GM23338 (cell line): ENCODE measurements at regions not wholly inside any gene's neighbourhood (a gene's known extent, or its start where the extent isn't known, plus 50 kb on each side); places are given as distances from the start of the nearest gene placed in this dataset.

Experiments
- ATAC-seq: fragments of 200-7000 bp; cut with Tn5 transposase; 3 replicates; pipeline ENCODE4 v1.9.1; 2020
- DNase-seq: peaks from one replicate; pipeline ENCODE4 v3.0.0-alpha.2; 2015; ENCODE audit warnings: low spot score
- H2AFZ ChIP-seq: fragments of 200-600 bp; sonication (generic); 2 replicates; pipeline ENCODE4 v1.8.0; 2016; ENCODE audit warnings: antibody characterized with exemption, mild to moderate bottlenecking, moderate library complexity
- H3F3A ChIP-seq: fragments of 200-600 bp; sonication (generic); replicated peaks from 2 replicates; pipeline ENCODE4 v1.8.0; 2017; ENCODE audit warnings: antibody characterized with exemption, mixed run types, low read depth
- H3K27ac ChIP-seq: fragments of 200-600 bp; sonication (generic); 2 replicates; pipeline ENCODE4 v1.6.1; 2016; ENCODE audit warnings: low read depth
- H3K27me3 ChIP-seq: fragments of 200-600 bp; sonication (generic); 2 replicates; pipeline ENCODE4 v1.8.0; 2016; ENCODE audit warnings: mild to moderate bottlenecking, mixed run types, moderate library complexity; ENCODE audit not compliant: insufficient read depth
- H3K36me3 ChIP-seq: fragments of 200-600 bp; sonication (generic); 2 replicates; pipeline ENCODE4 v1.8.0; 2016; ENCODE audit warnings: mild to moderate bottlenecking; ENCODE audit not compliant: insufficient read depth
- H3K4me1 ChIP-seq: fragments of 200-600 bp; sonication (generic); 2 replicates; pipeline ENCODE4 v1.8.0; 2016; ENCODE audit warnings: mild to moderate bottlenecking, moderate library complexity; ENCODE audit not compliant: insufficient read depth
- H3K4me2 ChIP-seq: fragments of 200-600 bp; sonication (generic); 2 replicates; pipeline ENCODE4 v1.7.1; 2017; ENCODE audit warnings: mixed run types
- H3K4me3 ChIP-seq: fragments of 200-600 bp; sonication (generic); 2 replicates; pipeline ENCODE4 v1.6.1; 2016; ENCODE audit warnings: mixed run types
- H3K79me2 ChIP-seq: fragments of 200-600 bp; sonication (generic); replicated peaks from 2 replicates; pipeline ENCODE4 v1.8.0; 2017; ENCODE audit warnings: mild to moderate bottlenecking; ENCODE audit not compliant: insufficient read depth
- H3K9me2 ChIP-seq: fragments of 200-600 bp; sonication (generic); 2 replicates; pipeline ENCODE4 v1.8.0; 2017; ENCODE audit not compliant: insufficient read depth
- H4K20me1 ChIP-seq: fragments of 200-600 bp; sonication (generic); replicated peaks from 2 replicates; pipeline ENCODE4 v1.8.0; 2017; ENCODE audit warnings: mild to moderate bottlenecking; ENCODE audit not compliant: insufficient read depth
- H3K27ac Mint-ChIP-seq: 2 replicates; pipeline ENCODE4 v1.8.0; 2020; ENCODE audit warnings: inconsistent platforms, mild to moderate bottlenecking, moderate library complexity, mixed read lengths
- H3K27me3 Mint-ChIP-seq: 3 replicates; pipeline ENCODE4 v1.8.0; 2022; ENCODE audit warnings: low read depth, mild to moderate bottlenecking, moderate library complexity, mixed read lengths, inconsistent platforms; ENCODE audit not compliant: insufficient read depth, poor library complexity
- H3K36me3 Mint-ChIP-seq: 3 replicates; pipeline ENCODE4 v1.8.0; 2021; ENCODE audit warnings: low read depth, mild to moderate bottlenecking, inconsistent platforms, moderate library complexity, mixed read lengths
- H3K4me1 Mint-ChIP-seq: 3 replicates; pipeline ENCODE4 v1.8.0; 2020; ENCODE audit warnings: mild to moderate bottlenecking, inconsistent platforms, mixed read lengths
- H3K4me3 Mint-ChIP-seq: 3 replicates; pipeline ENCODE4 v1.8.0; 2021; ENCODE audit warnings: moderate library complexity, mild to moderate bottlenecking, inconsistent platforms, mixed read lengths
- H3K9me3 Mint-ChIP-seq: 3 replicates; pipeline ENCODE4 v1.8.0; 2020; ENCODE audit warnings: moderate library complexity, mild to moderate bottlenecking, inconsistent platforms, mixed read lengths
- CTCF ChIP-seq, 2 experiments: fragments of 200-600 bp in 1 of 2; sonication (generic) in 1 of 2; conservative IDR thresholded peaks; 2 replicates each; pipeline versions ENCODE4 v1.5.1 to v1.6.1; 2016 to 2017; ENCODE audit warnings: antibody characterized with exemption in 2 of 2, low read depth in 2 of 2, mild to moderate bottlenecking in 2 of 2, moderate library complexity in 1 of 2
- EZH2 ChIP-seq: fragments of 200-600 bp; sonication (generic); IDR thresholded peaks from one replicate; pipeline ENCODE4 v1.8.0; 2017; ENCODE audit warnings: antibody characterized with exemption, mild to moderate bottlenecking, low read depth; ENCODE audit not compliant: unreplicated experiment
- JUNB ChIP-seq: IDR thresholded peaks from one replicate; pipeline ENCODE4 v1.6.1; 2016; ENCODE audit warnings: antibody characterized with exemption; ENCODE audit not compliant: unreplicated experiment
- NANOG ChIP-seq: IDR thresholded peaks from 2 replicates; pipeline ENCODE4 v1.6.1; 2016; ENCODE audit warnings: antibody characterized with exemption, borderline replicate concordance
- POLR2AphosphoS5 ChIP-seq: IDR thresholded peaks from 2 replicates; pipeline ENCODE4 v1.6.1; 2016; ENCODE audit warnings: antibody characterized with exemption, low read depth
- STAT1 ChIP-seq: IDR thresholded peaks from one replicate; pipeline ENCODE4 v1.6.1; 2016; ENCODE audit warnings: antibody characterized with exemption; ENCODE audit not compliant: unreplicated experiment
- ZNF114 ChIP-seq: fragments of 250-450 bp; sonication (Bioruptor Pico); IDR thresholded peaks from 2 replicates; pipeline ENCODE4 v1.5.0; 2020; ENCODE audit warnings: mild to moderate bottlenecking, moderate library complexity
- ZNF331 ChIP-seq: fragments of 250-450 bp; sonication (Bioruptor Pico); IDR thresholded peaks from 2 replicates; pipeline ENCODE4 v1.5.0; 2020; ENCODE audit warnings: low read depth, mild to moderate bottlenecking, moderate library complexity
- TF ChIP-seq, protein P1 (sequence below): fragments of 250-450 bp; sonication (Bioruptor Pico); IDR thresholded peaks from 2 replicates; pipeline ENCODE4 v1.5.0; 2020; ENCODE audit warnings: mild to moderate bottlenecking, moderate library complexity
- TF ChIP-seq, protein P2 (sequence below): IDR thresholded peaks from one replicate; pipeline ENCODE4 v1.6.1; 2018; ENCODE audit warnings: antibody characterized with exemption; ENCODE audit not compliant: unreplicated experiment

DNA sequence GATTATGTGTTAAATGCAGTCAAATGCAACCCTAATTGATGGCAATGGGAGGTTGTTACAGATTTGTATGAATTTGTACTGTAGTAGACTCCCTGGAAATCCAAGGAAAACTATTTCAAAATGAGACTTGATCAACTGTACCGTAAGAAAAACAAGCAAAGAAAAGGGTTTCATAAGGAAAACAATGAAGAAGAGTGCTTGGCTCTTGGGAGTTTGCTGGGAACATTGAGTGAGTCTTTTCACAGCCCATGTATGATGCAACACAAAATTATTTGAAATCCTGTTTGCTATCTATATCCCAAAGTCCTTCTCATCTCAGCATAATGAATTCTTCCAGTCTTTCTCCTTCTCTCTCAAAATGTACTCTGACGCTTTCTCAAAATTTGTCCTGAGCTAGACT is 67.0 kb upstream of the OSR1 start:
- Mint-ChIP-seq H3K4me3 (no peak overlapping the region), H3K36me3 (no peaks in the 10 kb centered on the region), H3K27me3 (peaks cover 1% of the 10 kb centered on the region), H3K4me1 (peaks cover 26% of the 10 kb centered on the region), H3K27ac (peak overlapping the region; percentile 54), H3K9me3 (no peaks in the 10 kb centered on the region)
- Histone ChIP-seq H3F3A (no peaks in the 10 kb centered on the region), H4K20me1 (no peaks in the 10 kb centered on the region), H3K4me3 (0 out of 2 replicates have a peak overlapping the region, but pooled peaks have one; percentile 17), H3K4me1 (peaks cover 29% of the 10 kb centered on the region), H2AFZ (peak overlapping the region; percentile 20; the same call in 1 of the 2 replicates), H3K36me3 (no peaks in the 10 kb centered on the region), H3K79me2 (no peaks in the 10 kb centered on the region), H3K27ac (no peak overlapping the region; the same call in 1 of the 2 replicates), H3K9me2 (no peaks in the 10 kb centered on the region), H3K27me3 (no peaks in the 10 kb centered on the region), H3K4me2 (peak overlapping the region; percentile 45)
- no peak for DNase-seq
- TF ChIP-seq ZNF331 (CRISPR knock-in tag), result no peak
- TF ChIP-seq EZH2, result no peak
- TF ChIP-seq CTCF (conservative IDR thresholded peaks at IDR 0.05; ENCODE audit: low read depth in 2 of 2), result no peak
- no peak for TF ChIP-seq ZNF114
- TF ChIP-seq, protein P1, sequence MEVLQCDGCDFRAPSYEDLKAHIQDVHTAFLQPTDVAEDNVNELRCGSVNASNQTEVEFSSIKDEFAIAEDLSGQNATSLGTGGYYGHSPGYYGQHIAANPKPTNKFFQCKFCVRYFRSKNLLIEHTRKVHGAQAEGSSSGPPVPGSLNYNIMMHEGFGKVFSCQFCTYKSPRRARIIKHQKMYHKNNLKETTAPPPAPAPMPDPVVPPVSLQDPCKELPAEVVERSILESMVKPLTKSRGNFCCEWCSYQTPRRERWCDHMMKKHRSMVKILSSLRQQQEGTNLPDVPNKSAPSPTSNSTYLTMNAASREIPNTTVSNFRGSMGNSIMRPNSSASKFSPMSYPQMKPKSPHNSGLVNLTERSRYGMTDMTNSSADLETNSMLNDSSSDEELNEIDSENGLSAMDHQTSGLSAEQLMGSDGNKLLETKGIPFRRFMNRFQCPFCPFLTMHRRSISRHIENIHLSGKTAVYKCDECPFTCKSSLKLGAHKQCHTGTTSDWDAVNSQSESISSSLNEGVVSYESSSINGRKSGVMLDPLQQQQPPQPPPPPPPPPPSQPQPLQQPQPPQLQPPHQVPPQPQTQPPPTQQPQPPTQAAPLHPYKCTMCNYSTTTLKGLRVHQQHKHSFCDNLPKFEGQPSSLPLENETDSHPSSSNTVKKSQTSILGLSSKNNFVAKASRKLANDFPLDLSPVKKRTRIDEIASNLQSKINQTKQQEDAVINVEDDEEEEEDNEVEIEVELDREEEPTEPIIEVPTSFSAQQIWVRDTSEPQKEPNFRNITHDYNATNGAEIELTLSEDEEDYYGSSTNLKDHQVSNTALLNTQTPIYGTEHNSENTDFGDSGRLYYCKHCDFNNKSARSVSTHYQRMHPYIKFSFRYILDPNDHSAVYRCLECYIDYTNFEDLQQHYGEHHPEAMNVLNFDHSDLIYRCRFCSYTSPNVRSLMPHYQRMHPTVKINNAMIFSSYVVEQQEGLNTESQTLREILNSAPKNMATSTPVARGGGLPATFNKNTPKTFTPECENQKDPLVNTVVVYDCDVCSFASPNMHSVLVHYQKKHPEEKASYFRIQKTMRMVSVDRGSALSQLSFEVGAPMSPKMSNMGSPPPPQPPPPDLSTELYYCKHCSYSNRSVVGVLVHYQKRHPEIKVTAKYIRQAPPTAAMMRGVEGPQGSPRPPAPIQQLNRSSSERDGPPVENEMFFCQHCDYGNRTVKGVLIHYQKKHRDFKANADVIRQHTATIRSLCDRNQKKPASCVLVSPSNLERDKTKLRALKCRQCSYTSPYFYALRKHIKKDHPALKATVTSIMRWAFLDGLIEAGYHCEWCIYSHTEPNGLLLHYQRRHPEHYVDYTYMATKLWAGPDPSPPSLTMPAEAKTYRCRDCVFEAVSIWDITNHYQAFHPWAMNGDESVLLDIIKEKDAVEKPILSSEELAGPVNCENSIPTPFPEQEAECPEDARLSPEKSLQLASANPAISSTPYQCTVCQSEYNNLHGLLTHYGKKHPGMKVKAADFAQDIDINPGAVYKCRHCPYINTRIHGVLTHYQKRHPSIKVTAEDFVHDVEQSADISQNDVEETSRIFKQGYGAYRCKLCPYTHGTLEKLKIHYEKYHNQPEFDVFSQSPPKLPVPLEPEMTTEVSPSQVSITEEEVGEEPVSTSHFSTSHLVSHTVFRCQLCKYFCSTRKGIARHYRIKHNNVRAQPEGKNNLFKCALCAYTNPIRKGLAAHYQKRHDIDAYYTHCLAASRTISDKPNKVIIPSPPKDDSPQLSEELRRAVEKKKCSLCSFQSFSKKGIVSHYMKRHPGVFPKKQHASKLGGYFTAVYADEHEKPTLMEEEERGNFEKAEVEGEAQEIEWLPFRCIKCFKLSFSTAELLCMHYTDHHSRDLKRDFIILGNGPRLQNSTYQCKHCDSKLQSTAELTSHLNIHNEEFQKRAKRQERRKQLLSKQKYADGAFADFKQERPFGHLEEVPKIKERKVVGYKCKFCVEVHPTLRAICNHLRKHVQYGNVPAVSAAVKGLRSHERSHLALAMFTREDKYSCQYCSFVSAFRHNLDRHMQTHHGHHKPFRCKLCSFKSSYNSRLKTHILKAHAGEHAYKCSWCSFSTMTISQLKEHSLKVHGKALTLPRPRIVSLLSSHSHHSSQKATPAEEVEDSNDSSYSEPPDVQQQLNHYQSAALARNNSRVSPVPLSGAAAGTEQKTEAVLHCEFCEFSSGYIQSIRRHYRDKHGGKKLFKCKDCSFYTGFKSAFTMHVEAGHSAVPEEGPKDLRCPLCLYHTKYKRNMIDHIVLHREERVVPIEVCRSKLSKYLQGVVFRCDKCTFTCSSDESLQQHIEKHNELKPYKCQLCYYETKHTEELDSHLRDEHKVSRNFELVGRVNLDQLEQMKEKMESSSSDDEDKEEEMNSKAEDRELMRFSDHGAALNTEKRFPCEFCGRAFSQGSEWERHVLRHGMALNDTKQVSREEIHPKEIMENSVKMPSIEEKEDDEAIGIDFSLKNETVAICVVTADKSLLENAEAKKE, result no peak
- no peak for TF ChIP-seq POLR2AphosphoS5
- no peak for TF ChIP-seq STAT1
- TF ChIP-seq, protein P2, sequence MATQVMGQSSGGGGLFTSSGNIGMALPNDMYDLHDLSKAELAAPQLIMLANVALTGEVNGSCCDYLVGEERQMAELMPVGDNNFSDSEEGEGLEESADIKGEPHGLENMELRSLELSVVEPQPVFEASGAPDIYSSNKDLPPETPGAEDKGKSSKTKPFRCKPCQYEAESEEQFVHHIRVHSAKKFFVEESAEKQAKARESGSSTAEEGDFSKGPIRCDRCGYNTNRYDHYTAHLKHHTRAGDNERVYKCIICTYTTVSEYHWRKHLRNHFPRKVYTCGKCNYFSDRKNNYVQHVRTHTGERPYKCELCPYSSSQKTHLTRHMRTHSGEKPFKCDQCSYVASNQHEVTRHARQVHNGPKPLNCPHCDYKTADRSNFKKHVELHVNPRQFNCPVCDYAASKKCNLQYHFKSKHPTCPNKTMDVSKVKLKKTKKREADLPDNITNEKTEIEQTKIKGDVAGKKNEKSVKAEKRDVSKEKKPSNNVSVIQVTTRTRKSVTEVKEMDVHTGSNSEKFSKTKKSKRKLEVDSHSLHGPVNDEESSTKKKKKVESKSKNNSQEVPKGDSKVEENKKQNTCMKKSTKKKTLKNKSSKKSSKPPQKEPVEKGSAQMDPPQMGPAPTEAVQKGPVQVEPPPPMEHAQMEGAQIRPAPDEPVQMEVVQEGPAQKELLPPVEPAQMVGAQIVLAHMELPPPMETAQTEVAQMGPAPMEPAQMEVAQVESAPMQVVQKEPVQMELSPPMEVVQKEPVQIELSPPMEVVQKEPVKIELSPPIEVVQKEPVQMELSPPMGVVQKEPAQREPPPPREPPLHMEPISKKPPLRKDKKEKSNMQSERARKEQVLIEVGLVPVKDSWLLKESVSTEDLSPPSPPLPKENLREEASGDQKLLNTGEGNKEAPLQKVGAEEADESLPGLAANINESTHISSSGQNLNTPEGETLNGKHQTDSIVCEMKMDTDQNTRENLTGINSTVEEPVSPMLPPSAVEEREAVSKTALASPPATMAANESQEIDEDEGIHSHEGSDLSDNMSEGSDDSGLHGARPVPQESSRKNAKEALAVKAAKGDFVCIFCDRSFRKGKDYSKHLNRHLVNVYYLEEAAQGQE, result no peak
- no peak for TF ChIP-seq NANOG
- no peak for TF ChIP-seq JUNB
- ATAC-seq, result no peak; the same call in 2 of the 3 replicates
